ENCODE measurements at regions not wholly inside any gene's neighbourhood (a gene's known extent, or its start where the extent isn't known, plus 50 kb on each side); places are given as distances from the start of the nearest gene placed in this dataset.

- intact Hi-C loops (cut with micrococcal nuclease; ENCODE audit: unreplicated experiment) (no loop called here), in situ Hi-C loops (cut with HindIII; ENCODE audit: low pct_unique_long_range_greater_than_20kb, low sequenced_read_pairs) (no loop called here)
- TF ChIP-seq REST (IDR thresholded peaks at IDR 0.05; ENCODE audit: insufficient read depth in 1 of 2, low read depth in 2 of 2, low read length in 1 of 2) (no peak), CTCF (IDR thresholded peaks at IDR 0.05) (no peak), POLR2AphosphoS5 (IDR thresholded peaks at IDR 0.05; ENCODE audit: low read depth, low read length) (no peak), TCF7L2 (IDR thresholded peaks at IDR 0.05; ENCODE audit: low read depth, low read length) (no peak), SIN3A (IDR thresholded peaks at IDR 0.05; ENCODE audit: borderline replicate concordance, insufficient read depth, low read depth, low read length) (no peak)
- ChIA-PET CTCF (no interaction called here), POLR2A (no interaction called here)
- no peak for DNase-seq (ENCODE audit: low read depth, low spot score)
- H3K27ac ChIP-seq (ENCODE audit: low read length), result no peak overlapping the region
- H3K36me3 ChIP-seq (ENCODE audit: control insufficient read depth, insufficient read depth, low read length), result no peaks in the 10 kb centered on the region
- BruUV-seq (replicated peaks), result no TSS peak
- H3K4me3 ChIP-seq (ENCODE audit: low read depth in 2 of 2, low read length in 2 of 2), result no peak overlapping the region
- H3K27me3 ChIP-seq (ENCODE audit: control insufficient read depth, insufficient read depth, low read length), result no peaks in the 10 kb centered on the region
- no peaks in the 10 kb centered on the region for H3K9me3 ChIP-seq (ENCODE audit: control insufficient read depth, insufficient read depth, low read depth, low read length)
- ATAC-seq, result no peak
- H3K4me1 ChIP-seq (ENCODE audit: control insufficient read depth, insufficient read depth, low read length), result no peaks in the 10 kb centered on the region
These were observed 206.1 kb upstream of the ARHGAP20 start for GRCh38 chr11:110918351-110918750.

- H3K27ac ChIP-seq (ENCODE audit: low read length), result no peak overlapping the region
- no peaks in the 10 kb centered on the region for H3K27me3 ChIP-seq (ENCODE audit: control insufficient read depth, insufficient read depth, low read length)
- no TSS peak for BruUV-seq (replicated peaks)
- H3K9me3 ChIP-seq (ENCODE audit: control insufficient read depth, insufficient read depth, low read depth, low read length), result no peaks in the 10 kb centered on the region
- H3K4me3 ChIP-seq (ENCODE audit: low read depth in 2 of 2, low read length in 2 of 2), result no peak overlapping the region
- TF ChIP-seq REST (IDR thresholded peaks at IDR 0.05; ENCODE audit: insufficient read depth in 1 of 2, low read depth in 2 of 2, low read length in 1 of 2) (no peak), SIN3A (IDR thresholded peaks at IDR 0.05; ENCODE audit: borderline replicate concordance, insufficient read depth, low read depth, low read length) (no peak), TCF7L2 (IDR thresholded peaks at IDR 0.05; ENCODE audit: low read depth, low read length) (no peak), CTCF (IDR thresholded peaks at IDR 0.05) (no peak), POLR2AphosphoS5 (IDR thresholded peaks at IDR 0.05; ENCODE audit: low read depth, low read length) (no peak)
- H3K4me1 ChIP-seq (ENCODE audit: control insufficient read depth, insufficient read depth, low read length), result no peaks in the 10 kb centered on the region
- no peak for DNase-seq (ENCODE audit: low read depth, low spot score)
- no peaks in the 10 kb centered on the region for H3K36me3 ChIP-seq (ENCODE audit: control insufficient read depth, insufficient read depth, low read length)
- in situ Hi-C loops (cut with HindIII; ENCODE audit: low pct_unique_long_range_greater_than_20kb, low sequenced_read_pairs) (no loop called here), intact Hi-C loops (cut with micrococcal nuclease; ENCODE audit: unreplicated experiment) (no loop called here)
- no peak for ATAC-seq
- ChIA-PET POLR2A (no interaction called here), CTCF (no interaction called here)
These were observed 200.2 kb upstream of the ARHGAP20 start for GRCh38 chr11:110912437-110912836.
